ENCODE measurements at regions not wholly inside any gene's neighbourhood (a gene's known extent, or its start where the extent isn't known, plus 50 kb on each side); places are given as distances from the start of the nearest gene placed in this dataset.

GRCh38 chr15:29429584-29429983 lies 160.0 kb upstream of the NSMCE3 start:
- FAIRE-seq, result no peak
- DNase-seq (ENCODE audit: low read depth), result no peak
- H3K4me3 ChIP-seq (ENCODE audit: low read depth, low read length), result no peak overlapping the region
- TF ChIP-seq CTCF (IDR thresholded peaks at IDR 0.05; ENCODE audit: insufficient read depth, low read length, severe bottlenecking), result no peak
- H3K36me3 ChIP-seq (ENCODE audit: control insufficient read depth, insufficient read depth, low read length), result no peaks in the 10 kb centered on the region
- no peaks in the 10 kb centered on the region for H3K27me3 ChIP-seq (ENCODE audit: control insufficient read depth, insufficient read depth, low read length)

GRCh38 chr15:29428925-29429573 lies 159.4 kb upstream of the NSMCE3 start:
- Histone ChIP-seq H3K4me3 (ENCODE audit: low read depth, low read length) (no peak overlapping the region), H3K36me3 (ENCODE audit: control insufficient read depth, insufficient read depth, low read length) (no peaks in the 10 kb centered on the region), H3K27me3 (ENCODE audit: control insufficient read depth, insufficient read depth, low read length) (no peaks in the 10 kb centered on the region)
- no peak for DNase-seq (ENCODE audit: low read depth)
- TF ChIP-seq CTCF (IDR thresholded peaks at IDR 0.05; ENCODE audit: insufficient read depth, low read length, severe bottlenecking), result no peak
- FAIRE-seq, result no peak

GRCh38 chr15:29425864-29426263 lies 156.2 kb upstream of the NSMCE3 start:
- no peak for TF ChIP-seq CTCF (IDR thresholded peaks at IDR 0.05; ENCODE audit: insufficient read depth, low read length, severe bottlenecking)
- H3K36me3 ChIP-seq (ENCODE audit: control insufficient read depth, insufficient read depth, low read length), result no peaks in the 10 kb centered on the region
- no peak for DNase-seq (ENCODE audit: low read depth)
- no peak overlapping the region for H3K4me3 ChIP-seq (ENCODE audit: low read depth, low read length)
- no peaks in the 10 kb centered on the region for H3K27me3 ChIP-seq (ENCODE audit: control insufficient read depth, insufficient read depth, low read length)
- no peak for FAIRE-seq

- Histone ChIP-seq H3K36me3 (ENCODE audit: control insufficient read depth, insufficient read depth, low read length) (no peaks in the 10 kb centered on the region), H3K4me3 (ENCODE audit: low read depth, low read length) (no peak overlapping the region), H3K27me3 (ENCODE audit: control insufficient read depth, insufficient read depth, low read length) (no peaks in the 10 kb centered on the region)
- no peak for DNase-seq (ENCODE audit: low read depth)
- TF ChIP-seq CTCF (IDR thresholded peaks at IDR 0.05; ENCODE audit: insufficient read depth, low read length, severe bottlenecking), result no peak
- no peak for FAIRE-seq
Observed at GRCh38 chr15:29424118-29424517, 154.5 kb upstream of the NSMCE3 start.

GRCh38 chr15:29422606-29423005 lies 153.0 kb upstream of the NSMCE3 start:
- no peak for FAIRE-seq

More at GRCh38 chr15:29422606-29423005, 153.0 kb upstream of the NSMCE3 start:
- Histone ChIP-seq H3K4me3 (ENCODE audit: low read depth, low read length) (no peak overlapping the region), H3K36me3 (ENCODE audit: control insufficient read depth, insufficient read depth, low read length) (no peaks in the 10 kb centered on the region), H3K27me3 (ENCODE audit: control insufficient read depth, insufficient read depth, low read length) (no peaks in the 10 kb centered on the region)
- DNase-seq (ENCODE audit: low read depth), result no peak
- no peak for TF ChIP-seq CTCF (IDR thresholded peaks at IDR 0.05; ENCODE audit: insufficient read depth, low read length, severe bottlenecking)
